ENCODE measurements at regions not wholly inside any gene's neighbourhood (a gene's known extent, or its start where the extent isn't known, plus 50 kb on each side); places are given as distances from the start of the nearest gene placed in this dataset.
A peak's percentile ranks its signal among the peaks of the same experiment; 100 is the strongest.

- H3K9me3 ChIP-seq = no peaks in the 10 kb centered on the region
- H3K27me3 ChIP-seq (ENCODE audit: insufficient read depth) = no peaks in the 10 kb centered on the region
- no peak for DNase-seq
- no peak overlapping the region for H3K4me2 ChIP-seq
- no peaks in the 10 kb centered on the region for H4K20me1 ChIP-seq (ENCODE audit: insufficient read depth)
- no peaks in the 10 kb centered on the region for H3K9me2 ChIP-seq
- H3K36me3 ChIP-seq (replicated peaks in 1 of 2; ENCODE audit: control insufficient read depth in 1 of 2, insufficient read depth in 2 of 2, low read length in 1 of 2) = no peaks in the 10 kb centered on the region
- peaks cover 0 to 12% of the 10 kb centered on the region in 2 experiments; a peak in 1 of 4 replicates for H3K4me1 ChIP-seq (ENCODE audit: control insufficient read depth in 1 of 2, insufficient read depth in 2 of 2, low read depth in 1 of 2, low read length in 1 of 2)
- CTCF ChIA-PET = interaction anchor here (0.9 to 1.3 kb wide), 2 partner anchors 34 to 37 kb away, joined by 3 to 5 read pairs; no protein-coding TSS in a partner anchor
- TF ChIP-seq NFIC (IDR thresholded peaks at IDR 0.05; ENCODE audit: borderline replicate concordance) = no peak
- no peak for TF ChIP-seq USF1 (IDR thresholded peaks at IDR 0.05; ENCODE audit: borderline replicate concordance, low read depth)
- TF ChIP-seq MEF2A (IDR thresholded peaks at IDR 0.05; ENCODE audit: borderline replicate concordance, low read depth) = no peak
- no peak for TF ChIP-seq CHD2 (IDR thresholded peaks at IDR 0.05; ENCODE audit: low read length, partially characterized antibody)
- TF ChIP-seq ELF1 (IDR thresholded peaks at IDR 0.05) = no peak
- no peak for TF ChIP-seq RCOR1 (IDR thresholded peaks at IDR 0.05; ENCODE audit: low read length)
- no peak for TF ChIP-seq EP300 (IDR thresholded peaks at IDR 0.05; ENCODE audit: borderline replicate concordance in 1 of 2, low read depth in 1 of 2, low read length in 1 of 2)
- no peak for TF ChIP-seq RFX5 (IDR thresholded peaks at IDR 0.05; ENCODE audit: low read length)
- no peak for TF ChIP-seq IRF3 (IDR thresholded peaks at IDR 0.05; ENCODE audit: low read depth, low read length)
- WGBS (ENCODE audit: low lambda C conversion rate) = 77% methylated on average over 4 of the region's 4 CpGs
- POLR2A ChIA-PET = no interaction called here
- H3K27ac ChIP-seq (ENCODE audit: low read depth in 2 of 2, low read length in 1 of 2) = no peak overlapping the region
- peaks cover 13% of the 10 kb centered on the region for H3F3A ChIP-seq (replicated peaks; ENCODE audit: insufficient read depth)
- H2AFZ ChIP-seq (ENCODE audit: low read depth) = no peak overlapping the region
- H3K79me2 ChIP-seq (ENCODE audit: insufficient read depth) = no peaks in the 10 kb centered on the region
- no peak overlapping the region for H3K4me3 ChIP-seq (ENCODE audit: low read depth in 2 of 2, low read length in 1 of 2)
- no peak overlapping the region for H3K9ac ChIP-seq
Measured at GRCh38 chr15:39502611-39503195, 78.2 kb upstream of the THBS1 start.

- TF ChIP-seq MEF2A (IDR thresholded peaks at IDR 0.05; ENCODE audit: borderline replicate concordance, low read depth) (no peak), ZBTB33 (IDR thresholded peaks at IDR 0.05; ENCODE audit: borderline replicate concordance, low read depth) (no peak), PBX3 (IDR thresholded peaks at IDR 0.05) (no peak), NFIC (IDR thresholded peaks at IDR 0.05; ENCODE audit: borderline replicate concordance) (no peak), MXI1 (IDR thresholded peaks at IDR 0.05; ENCODE audit: low read depth, low read length) (no peak)
- Histone ChIP-seq H3F3A (replicated peaks; ENCODE audit: insufficient read depth) (peaks cover 13% of the 10 kb centered on the region), H4K20me1 (ENCODE audit: insufficient read depth) (no peaks in the 10 kb centered on the region), H3K4me1 (ENCODE audit: control insufficient read depth in 1 of 2, insufficient read depth in 2 of 2, low read depth in 1 of 2, low read length in 1 of 2) (peaks cover 0 to 12% of the 10 kb centered on the region in 2 experiments; a peak in 1 of 4 replicates), H3K27ac (ENCODE audit: low read depth in 2 of 2, low read length in 1 of 2) (peak overlapping the region in 1 of 2 experiments; percentile 72; a peak in 1 of 4 replicates), H2AFZ (ENCODE audit: low read depth) (no peak overlapping the region), H3K36me3 (replicated peaks in 1 of 2; ENCODE audit: control insufficient read depth in 1 of 2, insufficient read depth in 2 of 2, low read length in 1 of 2) (no peaks in the 10 kb centered on the region), H3K9ac (no peak overlapping the region), H3K27me3 (ENCODE audit: insufficient read depth) (no peaks in the 10 kb centered on the region), H3K4me3 (ENCODE audit: low read depth in 2 of 2, low read length in 1 of 2) (no peak overlapping the region), H3K4me2 (no peak overlapping the region), H3K79me2 (ENCODE audit: insufficient read depth) (no peaks in the 10 kb centered on the region), H3K9me2 (no peaks in the 10 kb centered on the region), H3K9me3 (no peaks in the 10 kb centered on the region)
- ChIA-PET CTCF (interaction anchor here (1.1 kb wide), 1 partner anchor 9 kb away, joined by 3 read pairs; no protein-coding TSS in a partner anchor), POLR2A (no interaction called here)
- no peak for DNase-seq
- 94% methylated on average over 4 of the region's 4 CpGs for WGBS (ENCODE audit: low lambda C conversion rate)
Measured at GRCh38 chr15:39503526-39503925, 77.4 kb upstream of the THBS1 start.

Measured in SK-N-SH (cell line).